Uterus (tissue), 2 donors: ENCODE measurements at regions not wholly inside any gene's neighbourhood (a gene's known extent, or its start where the extent isn't known, plus 50 kb on each side); places are given as distances from the start of the nearest gene placed in this dataset.

ENCODE experiments used
- CTCF ChIP-seq, 4 experiments: fragments of 200-600 bp in 2 of 4; fragments of 450-650 bp in 2 of 4; sonication (generic) in 2 of 4; IDR thresholded peaks; one replicate each; pipeline ENCODE4 v1.5.1; 2016 to 2019; ENCODE audit warnings: antibody characterized with exemption in 4 of 4, mild to moderate bottlenecking in 2 of 4, moderate library complexity in 1 of 4
- POLR2A ChIP-seq, 2 donors: fragments of 450-650 bp; IDR thresholded peaks; one replicate each; pipeline ENCODE4 v1.6.1; 2016; ENCODE audit warnings: antibody characterized with exemption in 2 of 2, mild to moderate bottlenecking in 1 of 2, moderate library complexity in 1 of 2

GRCh38 chr2:181841079-181841478 is 50.5 kb upstream of the ITPRID2 start:
- TF ChIP-seq POLR2A (IDR thresholded peaks at IDR 0.05) (no peak), CTCF (IDR thresholded peaks at IDR 0.05) (no peak)
